Fibroblast of skin of scalp (primary cell): ENCODE measurements at regions not wholly inside any gene's neighbourhood (a gene's known extent, or its start where the extent isn't known, plus 50 kb on each side); places are given as distances from the start of the nearest gene placed in this dataset.

Source experiments
- DNase-seq: peaks from one replicate; pipeline ENCODE4 v3.0.0-alpha.2; 2013

GRCh38 chr10:43006490-43006889 lies 70.4 kb upstream of the RET start:
- DNase-seq, result no peak

GRCh38 chr10:43012578-43012977 lies 64.3 kb upstream of the RET start:
- DNase-seq, result no peak

GRCh38 chr10:43013065-43013464 lies 63.8 kb upstream of the RET start:
- DNase-seq, result no peak

GRCh38 chr10:43024524-43024923 lies 52.3 kb upstream of the RET start:
- DNase-seq, result no peak

GRCh38 chr10:43024942-43025700 lies 51.7 kb upstream of the RET start:
- no peak for DNase-seq

GRCh38 chr10:43026039-43026973 lies 50.6 kb upstream of the RET start:
- DNase-seq, result no peak
